Stromal cell of bone marrow (primary cell): ENCODE measurements at regions not wholly inside any gene's neighbourhood (a gene's known extent, or its start where the extent isn't known, plus 50 kb on each side); places are given as distances from the start of the nearest gene placed in this dataset.
"Not testable (repeated sequence)": the region's sequence is repeated elsewhere in the genome, so short reads cannot be mapped to it uniquely, and the experiment has no call there.

Source experiments
- DNase-seq: peaks from one replicate; pipeline ENCODE4 v3.0.0-alpha.2; 2012; ENCODE audit warnings: low read depth

GRCh38 chr12:91452464-91452863 is 269.8 kb upstream of the DCN start:
- not testable (repeated sequence) for DNase-seq

GRCh38 chr12:91441993-91442952 is 259.7 kb upstream of the DCN start:
- no peak for DNase-seq

GRCh38 chr12:91441246-91441645 is 258.6 kb upstream of the DCN start:
- no peak for DNase-seq

GRCh38 chr12:91434081-91434480 is 251.5 kb upstream of the DCN start:
- DNase-seq = no peak

- no peak for DNase-seq
These were observed 250.1 kb upstream of the DCN start for GRCh38 chr12:91432755-91433154.

GRCh38 chr12:91432089-91432488 is 249.5 kb upstream of the DCN start:
- no peak for DNase-seq

GRCh38 chr12:91424506-91424905 is 241.9 kb upstream of the DCN start:
- DNase-seq = no peak

- DNase-seq = no peak
These were observed 241.1 kb upstream of the DCN start for GRCh38 chr12:91423693-91424050.

GRCh38 chr12:91422811-91423692 is 240.4 kb upstream of the DCN start:
- DNase-seq = no peak

- DNase-seq = no peak
These were observed 239.5 kb upstream of the DCN start for GRCh38 chr12:91422127-91422526.

GRCh38 chr12:91419809-91420208 is 237.2 kb upstream of the DCN start:
- no peak for DNase-seq

GRCh38 chr12:91418221-91419090 is 235.8 kb upstream of the DCN start:
- DNase-seq = no peak

GRCh38 chr12:91417650-91418049 is 235.0 kb upstream of the DCN start:
- no peak for DNase-seq

GRCh38 chr12:91414636-91415035 is 232.0 kb upstream of the DCN start:
- DNase-seq = no peak

GRCh38 chr12:91413581-91414546 is 231.2 kb upstream of the DCN start:
- no peak for DNase-seq

GRCh38 chr12:91406920-91407341 is 224.3 kb upstream of the DCN start:
- no peak for DNase-seq

- no peak for DNase-seq
These were observed 221.8 kb upstream of the DCN start for GRCh38 chr12:91404441-91404840.

GRCh38 chr12:91401190-91401589 is 218.6 kb upstream of the DCN start:
- DNase-seq = no peak

GRCh38 chr12:91400271-91400670 is 217.7 kb upstream of the DCN start:
- no peak for DNase-seq

GRCh38 chr12:91397866-91398532 is 215.4 kb upstream of the DCN start:
- no peak for DNase-seq
